ENCODE measurements at regions not wholly inside any gene's neighbourhood (a gene's known extent, or its start where the extent isn't known, plus 50 kb on each side); places are given as distances from the start of the nearest gene placed in this dataset.

DNA sequence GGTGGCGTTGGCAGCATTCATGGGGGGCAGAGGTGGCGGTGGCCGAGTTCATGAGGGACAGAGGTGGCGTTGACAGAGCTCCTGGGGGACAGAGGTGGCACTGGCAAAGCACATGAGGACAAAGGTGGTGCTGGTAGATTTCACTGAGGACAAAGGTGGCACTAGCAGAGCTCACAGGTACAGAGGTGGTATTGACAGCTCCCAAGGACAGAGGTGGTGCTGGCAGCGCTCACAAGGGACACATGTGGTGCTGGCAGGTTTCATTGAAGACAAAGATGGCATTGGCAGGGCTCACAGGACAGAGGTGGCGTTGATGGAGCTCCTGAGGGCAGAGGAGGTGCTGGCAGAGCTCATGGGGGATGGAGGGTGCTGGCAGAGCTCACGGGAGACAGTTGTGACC lies 425.4 kb downstream of the CTTN start:
- no peak for DNase-seq (ENCODE audit: low read depth in 2 of 2)

GRCh38 chr11:70824605-70825245 lies 426.4 kb downstream of the CTTN start:
- DNase-seq (ENCODE audit: low read depth in 2 of 2): no peak

DNA sequence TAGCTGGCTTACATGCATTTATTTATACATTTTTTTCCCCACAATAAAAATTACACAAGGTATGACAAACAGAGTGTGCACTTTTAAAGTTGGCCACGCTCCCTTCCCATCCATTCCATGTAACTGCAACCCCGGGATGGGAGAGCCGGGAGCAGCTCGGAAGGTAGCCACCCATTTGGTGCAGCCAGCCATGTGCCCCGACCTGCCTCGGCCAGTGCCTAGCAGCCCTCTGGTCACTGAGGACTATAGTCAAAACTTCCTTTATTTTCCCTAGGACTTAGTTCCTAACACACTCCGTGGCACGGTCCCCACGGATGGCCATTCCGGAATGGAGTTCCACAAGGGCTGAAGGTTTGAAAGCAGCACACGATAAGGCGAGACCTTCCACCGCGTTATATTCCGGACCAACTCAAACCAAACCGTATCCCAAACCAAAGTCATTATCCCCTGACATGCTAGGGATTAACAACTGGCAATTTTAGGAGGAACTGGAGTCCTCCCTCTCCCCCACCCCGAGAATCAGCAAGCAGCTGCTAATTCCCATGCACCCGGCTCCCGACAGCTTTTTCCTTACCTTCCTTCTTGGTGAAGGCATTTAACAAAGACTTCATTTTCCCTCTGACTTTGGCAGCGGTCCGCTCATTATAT lies 426.4 kb downstream of the SHANK2 start:
- DNase-seq (ENCODE audit: low read depth in 2 of 2): no peak

DNA sequence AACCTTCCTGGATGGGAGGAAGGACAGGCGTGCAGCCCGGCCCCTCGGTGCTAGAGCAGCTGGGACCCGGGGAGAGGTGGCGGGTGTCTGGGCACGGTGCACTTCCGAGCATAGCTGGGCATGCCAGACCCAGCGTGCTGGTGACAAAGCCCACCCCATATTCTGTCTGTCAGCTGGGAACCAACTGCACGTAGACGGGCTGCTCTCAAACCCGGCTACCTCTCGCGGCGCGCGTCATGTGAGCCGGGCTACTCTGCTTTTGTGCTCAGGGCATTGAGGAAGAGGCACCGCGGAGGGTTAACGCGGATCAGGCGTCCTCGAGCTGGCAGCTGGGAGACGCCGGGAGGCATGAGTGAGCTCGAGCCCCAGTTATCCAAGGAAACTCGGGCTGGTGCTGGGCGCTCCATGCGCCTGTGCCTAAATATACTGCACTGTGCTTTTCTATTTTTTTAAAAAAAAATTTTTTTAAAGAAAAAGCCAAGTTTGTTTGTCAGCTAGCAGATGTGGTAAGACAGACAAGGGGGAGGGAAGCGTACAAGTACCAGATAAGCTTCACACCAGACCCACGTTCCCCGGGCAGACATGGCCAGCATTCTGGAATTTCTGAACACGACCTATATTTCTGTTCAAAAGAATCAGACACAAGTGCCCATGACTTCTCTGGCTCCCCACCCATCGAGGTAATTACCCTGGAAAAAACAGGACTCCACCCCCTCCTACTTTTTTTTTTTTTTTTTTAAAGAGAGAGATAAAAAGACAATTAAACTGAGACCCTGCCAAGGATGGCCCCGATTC lies 425.6 kb downstream of the SHANK2 start:
- no peak for DNase-seq (ENCODE audit: low read depth in 2 of 2)

DNA sequence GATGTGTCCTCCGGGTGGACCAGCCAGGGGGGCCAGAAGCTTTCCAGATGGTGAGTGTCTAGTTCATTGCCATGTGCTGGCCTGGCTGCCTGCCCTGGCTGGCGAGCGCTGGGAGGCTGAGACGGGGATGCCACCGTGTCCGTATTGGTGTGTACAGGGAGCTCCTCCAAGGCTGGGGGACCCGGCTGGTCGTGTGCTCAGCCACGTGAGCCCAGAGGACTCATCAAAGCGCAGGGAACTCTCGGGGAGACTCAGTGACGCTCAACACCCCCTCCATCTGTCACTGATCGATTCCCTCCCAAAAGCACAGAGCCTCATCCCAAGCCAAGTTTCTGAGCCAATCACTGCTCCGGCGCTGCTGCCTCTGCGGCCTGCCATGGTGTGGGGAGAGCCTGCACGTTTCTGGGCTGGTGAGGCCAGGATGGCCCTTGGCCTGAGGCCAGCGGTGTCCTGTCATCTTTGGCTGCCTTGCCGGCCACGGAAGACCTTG lies 423.7 kb downstream of the SHANK2 start:
- no peak for DNase-seq (ENCODE audit: low read depth in 2 of 2)

DNA sequence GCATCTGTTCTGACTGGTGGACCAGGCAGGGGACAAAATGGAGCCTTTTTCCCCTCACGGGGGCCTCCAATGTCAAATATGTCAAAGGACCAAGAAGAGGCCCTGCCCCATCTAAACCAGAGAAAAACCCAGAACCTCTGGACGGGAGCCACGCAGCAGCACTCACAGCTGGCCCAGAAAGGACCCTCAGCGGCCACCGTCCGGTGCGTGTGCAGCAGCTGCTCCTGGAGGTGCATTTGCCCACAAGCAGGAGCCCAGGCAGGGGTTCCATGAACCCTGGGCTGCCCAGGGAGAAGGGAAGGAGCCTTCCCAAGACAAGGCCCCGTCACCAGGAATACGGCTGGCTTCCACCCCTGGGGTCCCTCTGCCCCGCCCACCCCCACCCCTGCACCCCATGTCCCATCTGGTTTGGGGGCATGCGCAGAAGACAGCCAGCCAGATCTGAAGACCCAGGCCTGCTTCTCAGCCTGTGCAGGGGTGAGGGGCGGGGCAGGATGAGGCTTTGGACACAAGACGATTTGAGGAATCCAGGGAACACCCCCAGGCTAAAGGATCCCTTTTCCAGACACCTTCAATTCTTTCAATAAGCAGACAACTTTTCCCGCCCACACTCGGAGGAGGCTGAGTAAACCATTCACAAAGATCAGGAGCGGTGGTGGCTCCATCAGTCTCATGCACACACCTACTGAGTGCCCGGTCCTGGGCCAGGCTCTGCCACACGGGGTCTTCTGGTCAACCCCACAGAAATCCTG lies 423.1 kb downstream of the SHANK2 start:
- DNase-seq (ENCODE audit: low read depth in 2 of 2): no peak

DNA sequence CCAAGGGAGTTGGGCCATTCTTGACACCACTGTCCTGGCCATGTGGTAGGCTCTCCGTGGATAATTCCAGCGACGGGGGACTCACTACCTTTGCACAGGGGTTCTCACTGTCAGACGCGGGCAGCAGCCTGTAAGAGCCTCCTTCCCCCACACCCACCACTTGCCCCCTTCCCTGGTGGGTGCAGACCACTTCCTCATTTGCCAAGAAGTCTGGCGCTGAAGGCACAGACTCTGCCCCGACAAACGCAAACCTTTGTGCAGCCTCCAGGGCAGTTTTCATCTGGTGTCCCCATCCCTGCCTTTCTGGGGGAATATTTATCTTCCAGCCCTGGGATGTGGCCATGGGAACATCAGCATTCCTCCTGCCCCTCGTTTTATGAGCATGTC lies 422.5 kb downstream of the SHANK2 start:
- no peak for DNase-seq (ENCODE audit: low read depth in 2 of 2)

- no peak for DNase-seq (ENCODE audit: low read depth in 2 of 2)
Observed at GRCh38 chr11:70833011-70833410, 419.4 kb downstream of the SHANK2 start.

- no peak for DNase-seq (ENCODE audit: low read depth in 2 of 2)
Observed at GRCh38 chr11:70833554-70833953, 418.8 kb downstream of the SHANK2 start.

DNA sequence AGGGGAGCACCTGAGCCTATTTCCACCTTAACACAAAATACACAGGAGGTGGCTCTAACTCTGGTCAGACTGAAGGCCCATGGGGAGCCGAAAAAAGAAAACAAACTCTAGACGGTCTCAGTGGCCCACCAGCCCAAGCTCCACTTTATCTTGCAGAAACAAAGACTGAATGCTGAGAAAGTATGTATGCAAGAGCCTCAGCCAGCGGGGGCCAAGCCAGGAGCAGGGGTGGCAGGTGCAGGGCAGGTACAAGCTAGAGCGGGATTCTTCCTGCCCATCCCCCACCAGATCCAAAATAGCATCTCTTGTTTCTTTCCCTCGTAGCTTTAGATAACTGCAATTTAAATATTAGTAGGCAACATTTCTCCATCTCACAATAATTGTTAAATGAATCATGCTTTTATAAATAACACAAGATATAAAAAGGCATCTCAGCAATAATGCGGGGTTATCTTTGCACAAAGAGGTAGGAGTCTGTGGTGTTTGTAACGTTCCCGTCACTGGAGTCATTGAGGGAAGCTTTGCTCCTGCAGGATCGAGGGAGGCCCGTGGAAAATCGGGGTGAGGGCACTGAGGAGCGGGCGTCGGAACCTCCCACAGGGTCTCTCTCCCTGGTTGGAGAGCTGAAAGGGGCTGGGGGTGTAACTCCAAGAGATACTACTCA lies 418.0 kb downstream of the SHANK2 start:
- DNase-seq (ENCODE audit: low read depth in 2 of 2): no peak

- DNase-seq (ENCODE audit: low read depth in 2 of 2): no peak
Observed at GRCh38 chr11:70834984-70835560, 417.3 kb downstream of the SHANK2 start.

DNA sequence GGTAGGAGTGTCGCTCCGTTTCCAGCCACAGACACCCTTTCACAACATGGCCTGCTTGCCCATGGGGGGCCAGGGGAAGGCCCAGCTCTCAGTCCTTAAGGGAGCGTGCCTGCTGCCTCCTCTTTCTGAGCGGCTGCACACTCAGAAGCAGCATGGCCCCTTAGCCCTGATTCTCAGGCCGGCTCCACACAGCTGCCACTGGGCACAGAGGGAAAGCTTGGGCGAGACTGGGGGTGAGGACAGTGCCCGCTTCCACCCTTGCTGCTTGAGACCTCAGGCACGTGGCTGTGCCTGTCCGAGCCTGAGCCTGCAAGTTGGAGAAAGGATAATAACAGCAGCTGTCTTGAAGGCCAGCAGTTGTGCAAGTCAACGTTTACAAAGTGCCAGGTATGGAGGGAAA lies 416.3 kb downstream of the SHANK2 start:
- no peak for DNase-seq (ENCODE audit: low read depth in 2 of 2)

- no peak for DNase-seq (ENCODE audit: low read depth in 2 of 2)
Observed at GRCh38 chr11:70838198-70838597, 414.2 kb downstream of the SHANK2 start.

GRCh38 chr11:70839851-70840250 lies 412.5 kb downstream of the SHANK2 start:
- DNase-seq (ENCODE audit: low read depth in 2 of 2): no peak

- no peak for DNase-seq (ENCODE audit: low read depth in 2 of 2)
Observed at GRCh38 chr11:70841264-70841663, 411.1 kb downstream of the SHANK2 start.

DNA sequence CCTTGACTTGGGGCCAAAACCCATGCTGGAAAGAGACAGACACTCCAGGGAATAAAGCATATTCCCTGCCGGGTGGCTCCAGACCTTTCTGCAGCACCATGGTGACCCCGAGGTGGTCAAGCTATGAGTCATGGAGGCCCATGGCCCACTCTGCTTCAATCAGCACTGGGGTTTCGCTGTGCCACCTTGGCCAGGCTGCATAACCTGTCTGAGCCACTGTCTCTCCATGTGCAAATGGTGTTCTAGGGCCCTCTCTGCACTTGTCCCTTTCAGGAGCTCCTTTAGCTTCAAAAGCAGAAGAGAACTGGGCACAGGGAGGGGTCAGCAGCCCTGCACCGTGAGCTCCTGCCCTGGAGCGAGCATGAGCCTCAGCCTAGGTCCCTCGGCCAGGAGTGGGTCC lies 410.1 kb downstream of the SHANK2 start:
- no peak for DNase-seq (ENCODE audit: low read depth in 2 of 2)

- DNase-seq (ENCODE audit: low read depth in 2 of 2): no peak
Observed at GRCh38 chr11:70842701-70843100, 409.7 kb downstream of the SHANK2 start.

DNA sequence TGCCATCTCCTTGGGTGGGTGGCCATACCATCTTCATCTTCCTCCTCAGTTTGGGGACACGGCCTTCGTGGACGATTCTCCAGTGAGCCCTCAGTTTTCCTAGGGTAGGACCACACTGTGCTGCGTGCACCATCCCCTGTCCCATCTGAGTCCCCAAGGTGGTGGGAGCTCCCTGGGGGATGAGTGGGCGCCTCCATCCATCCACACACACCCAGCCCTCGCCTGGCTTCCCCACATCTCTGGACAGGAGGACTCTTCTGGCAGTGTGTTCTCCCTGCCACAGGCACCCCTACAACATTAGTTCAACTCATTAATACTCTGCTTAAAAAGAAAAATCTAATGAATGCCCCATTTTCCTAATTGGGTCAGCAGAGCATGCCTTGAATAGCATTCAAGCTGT lies 408.5 kb downstream of the SHANK2 start:
- no peak for DNase-seq (ENCODE audit: low read depth in 2 of 2)

GRCh38 chr11:70844387-70844786 lies 408.0 kb downstream of the SHANK2 start:
- no peak for DNase-seq (ENCODE audit: low read depth in 2 of 2)

GRCh38 chr11:70845591-70846041 lies 406.8 kb downstream of the SHANK2 start:
- DNase-seq (ENCODE audit: low read depth in 2 of 2): no peak

Measured in stimulated activated CD8-positive, alpha-beta memory T cell treated with anti-CD3 and anti-CD28 coated beads, Interleukin-7, amount 100 ng/mL, for 4 hours (primary cell).